Lower lobe of right lung (tissue), 2 donors: ENCODE measurements at regions not wholly inside any gene's neighbourhood (a gene's known extent, or its start where the extent isn't known, plus 50 kb on each side); places are given as distances from the start of the nearest gene placed in this dataset.

Experiments
- ATAC-seq, 2 donors: fragments of 200-7000 bp; cut with Tn5 transposase; one replicate each; pipeline ENCODE4 v1.9.1; 2020 to 2022; ENCODE audit warnings: mild to moderate bottlenecking in 2 of 2, moderate library complexity in 2 of 2
- DNase-seq: peaks from one replicate; pipeline ENCODE4 v3.0.0-alpha.2; 2020
- H3K27ac ChIP-seq: fragments of 200-600 bp; one replicate; pipeline ENCODE4 v1.8.0; 2022
- H3K27me3 ChIP-seq: fragments of 200-600 bp; one replicate; pipeline ENCODE4 v1.8.0; 2022; ENCODE audit warnings: low read depth
- H3K36me3 ChIP-seq: fragments of 200-600 bp; one replicate; pipeline ENCODE4 v1.8.0; 2022; ENCODE audit warnings: mild to moderate bottlenecking
- H3K4me1 ChIP-seq: fragments of 200-600 bp; one replicate; pipeline ENCODE4 v1.8.0; 2022
- H3K4me3 ChIP-seq: fragments of 200-600 bp; one replicate; pipeline ENCODE4 v1.8.0; 2022; ENCODE audit warnings: mild to moderate bottlenecking
- H3K9me3 ChIP-seq: fragments of 200-600 bp; one replicate; pipeline ENCODE4 v1.8.0; 2022
- intact Hi-C: fragments of 100-400 bp; cut with DNase I; formaldehyde crosslinking; loops from one replicate; pipeline ENCODE4 v1.11.0; 2022
- TF ChIP-seq, protein P1 (sequence below): fragments of 200-600 bp; IDR thresholded peaks from one replicate; pipeline ENCODE4 v1.8.0; 2022; ENCODE audit warnings: antibody characterized with exemption, mild to moderate bottlenecking
- donor health status: DM: no; HTN: yes; CAD: no; lungs with severe emphysema.

DNA sequence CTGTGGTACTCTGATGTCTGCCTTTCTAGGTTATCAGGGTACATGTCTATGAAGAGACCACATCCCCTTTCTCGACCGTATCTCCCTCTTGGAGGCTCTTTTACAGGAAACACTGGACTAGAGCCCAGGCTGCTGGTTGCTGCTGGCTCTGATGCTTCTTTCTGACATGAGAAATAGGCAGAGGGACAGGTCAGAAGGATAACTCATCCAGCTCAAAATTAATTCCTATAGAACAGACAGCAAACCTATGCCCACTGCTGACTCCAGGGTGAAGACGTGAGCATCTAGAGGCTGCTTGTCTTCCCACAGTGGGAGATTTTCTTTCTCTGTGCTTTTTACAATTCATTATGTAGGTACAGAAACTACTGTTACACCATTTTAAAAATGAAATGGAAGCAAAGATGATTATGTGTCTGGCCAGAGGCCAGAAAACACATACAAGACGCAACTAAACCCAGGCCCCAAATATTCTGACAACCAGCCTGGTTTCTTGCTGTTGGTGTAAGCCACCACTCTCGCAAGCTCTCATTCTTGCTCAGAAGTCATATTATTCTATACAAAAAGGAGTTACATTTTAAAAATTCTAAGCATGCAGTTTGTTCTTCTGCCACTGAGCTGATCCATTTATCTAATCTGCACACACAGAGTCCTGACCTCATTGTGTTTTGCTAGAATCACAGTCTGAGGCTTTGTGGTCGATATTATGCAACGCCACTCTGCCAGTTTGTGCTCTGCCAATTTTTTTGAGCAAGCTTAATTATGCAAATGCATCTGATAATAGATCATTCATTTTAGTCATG lies 424.3 kb downstream of the KIF20B start:
- no peaks in the 10 kb centered on the region for H3K36me3 ChIP-seq
- no peak overlapping the region for H3K27ac ChIP-seq
- TF ChIP-seq, protein P1, sequence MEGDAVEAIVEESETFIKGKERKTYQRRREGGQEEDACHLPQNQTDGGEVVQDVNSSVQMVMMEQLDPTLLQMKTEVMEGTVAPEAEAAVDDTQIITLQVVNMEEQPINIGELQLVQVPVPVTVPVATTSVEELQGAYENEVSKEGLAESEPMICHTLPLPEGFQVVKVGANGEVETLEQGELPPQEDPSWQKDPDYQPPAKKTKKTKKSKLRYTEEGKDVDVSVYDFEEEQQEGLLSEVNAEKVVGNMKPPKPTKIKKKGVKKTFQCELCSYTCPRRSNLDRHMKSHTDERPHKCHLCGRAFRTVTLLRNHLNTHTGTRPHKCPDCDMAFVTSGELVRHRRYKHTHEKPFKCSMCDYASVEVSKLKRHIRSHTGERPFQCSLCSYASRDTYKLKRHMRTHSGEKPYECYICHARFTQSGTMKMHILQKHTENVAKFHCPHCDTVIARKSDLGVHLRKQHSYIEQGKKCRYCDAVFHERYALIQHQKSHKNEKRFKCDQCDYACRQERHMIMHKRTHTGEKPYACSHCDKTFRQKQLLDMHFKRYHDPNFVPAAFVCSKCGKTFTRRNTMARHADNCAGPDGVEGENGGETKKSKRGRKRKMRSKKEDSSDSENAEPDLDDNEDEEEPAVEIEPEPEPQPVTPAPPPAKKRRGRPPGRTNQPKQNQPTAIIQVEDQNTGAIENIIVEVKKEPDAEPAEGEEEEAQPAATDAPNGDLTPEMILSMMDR = no peak
- no peak overlapping the region for H3K4me3 ChIP-seq
- no peaks in the 10 kb centered on the region for H3K9me3 ChIP-seq
- ATAC-seq (peak in 1 of 2 donors; percentile 9), DNase-seq (no peak)
- H3K27me3 ChIP-seq = no peaks in the 10 kb centered on the region
- H3K4me1 ChIP-seq = no peaks in the 10 kb centered on the region
- intact Hi-C loops = no loop called here

DNA sequence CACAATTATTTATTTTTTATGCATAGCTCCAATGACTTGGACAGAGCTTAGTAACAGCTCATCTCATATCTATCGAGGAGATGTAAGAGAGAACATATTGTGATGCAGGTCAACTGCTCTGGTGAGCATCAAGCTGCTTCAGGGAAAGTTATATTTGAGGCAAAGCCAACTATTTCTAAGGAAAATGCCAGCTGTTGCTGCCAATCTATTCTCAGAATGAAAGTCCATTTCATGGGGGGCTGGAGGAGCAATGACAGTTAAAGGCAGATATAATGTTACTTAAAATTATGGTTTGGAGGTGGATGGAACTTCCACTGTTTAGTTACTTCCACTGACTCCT lies 424.8 kb downstream of the KIF20B start:
- Histone ChIP-seq H3K36me3 (no peaks in the 10 kb centered on the region), H3K27ac (no peak overlapping the region), H3K4me1 (no peaks in the 10 kb centered on the region), H3K9me3 (no peaks in the 10 kb centered on the region), H3K4me3 (no peak overlapping the region), H3K27me3 (no peaks in the 10 kb centered on the region)
- no peak for DNase-seq
- TF ChIP-seq, protein P1 = no peak
- ATAC-seq = no peak
- intact Hi-C loops = no loop called here

DNA sequence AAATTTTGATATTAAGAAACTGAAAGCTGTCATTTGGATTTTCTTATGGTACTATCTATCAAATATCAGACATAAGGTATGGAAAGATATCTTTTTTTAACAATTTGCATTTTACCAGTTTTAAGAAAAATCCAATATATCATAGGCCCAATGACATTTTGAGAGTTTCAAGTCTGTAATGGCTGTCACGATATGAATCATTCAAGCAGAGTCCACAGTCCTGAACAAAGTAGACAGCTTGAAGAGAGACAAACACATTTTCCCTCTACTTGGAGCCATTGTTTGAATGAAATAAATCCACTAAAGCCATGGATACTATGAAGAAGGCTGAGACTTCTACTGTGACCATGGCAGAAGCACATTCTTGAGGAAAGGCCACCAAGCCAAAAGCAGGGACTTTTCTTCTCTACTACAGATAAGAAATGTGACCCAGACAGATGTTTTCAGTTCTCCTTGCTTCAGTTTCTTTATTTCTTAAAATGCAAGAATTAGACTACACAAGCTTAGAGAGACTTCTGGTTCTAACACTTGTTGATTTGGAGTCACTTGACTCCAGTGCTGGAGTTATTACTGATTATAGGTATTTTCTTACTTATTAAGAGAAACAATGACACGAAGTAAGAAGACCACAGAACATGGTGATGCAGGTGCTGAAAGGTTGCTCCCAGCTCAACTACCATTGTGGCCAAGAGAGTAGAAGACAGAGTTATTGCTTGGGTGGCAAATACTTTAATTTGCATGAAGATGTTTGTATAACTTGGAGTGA lies 429.1 kb downstream of the KIF20B start:
- no peak overlapping the region for H3K27ac ChIP-seq
- H3K4me1 ChIP-seq = no peaks in the 10 kb centered on the region
- H3K9me3 ChIP-seq = peaks cover 5% of the 10 kb centered on the region
- no peaks in the 10 kb centered on the region for H3K36me3 ChIP-seq
- DNase-seq = no peak
- intact Hi-C loops = no loop called here
- H3K4me3 ChIP-seq = no peak overlapping the region
- no peak for ATAC-seq
- H3K27me3 ChIP-seq = no peaks in the 10 kb centered on the region
- TF ChIP-seq, protein P1 = no peak

DNA sequence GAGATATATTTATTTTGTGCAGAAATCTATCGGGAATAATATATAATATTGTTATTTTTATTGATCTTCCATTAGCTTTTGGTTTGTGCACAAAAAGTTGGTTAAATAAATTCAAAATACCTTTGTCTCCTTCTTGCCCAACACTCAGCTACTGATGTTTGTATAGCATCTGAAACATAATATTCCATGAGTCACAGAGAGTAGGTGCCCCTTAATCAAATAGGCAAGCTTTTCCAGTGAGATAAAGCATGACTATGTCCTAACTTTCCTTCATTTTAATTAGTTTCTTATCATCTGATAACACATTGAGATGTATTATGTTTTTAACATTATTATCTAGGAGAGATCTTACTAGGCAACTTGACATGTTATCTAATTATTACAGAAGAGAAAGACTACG lies 432.2 kb downstream of the KIF20B start:
- Histone ChIP-seq H3K9me3 (peaks cover 31% of the 10 kb centered on the region), H3K27me3 (no peaks in the 10 kb centered on the region), H3K4me3 (no peak overlapping the region), H3K27ac (no peak overlapping the region), H3K4me1 (no peaks in the 10 kb centered on the region), H3K36me3 (no peaks in the 10 kb centered on the region)
- intact Hi-C loops = no loop called here
- TF ChIP-seq, protein P1 = no peak
- DNase-seq (no peak), ATAC-seq (no peak)

DNA sequence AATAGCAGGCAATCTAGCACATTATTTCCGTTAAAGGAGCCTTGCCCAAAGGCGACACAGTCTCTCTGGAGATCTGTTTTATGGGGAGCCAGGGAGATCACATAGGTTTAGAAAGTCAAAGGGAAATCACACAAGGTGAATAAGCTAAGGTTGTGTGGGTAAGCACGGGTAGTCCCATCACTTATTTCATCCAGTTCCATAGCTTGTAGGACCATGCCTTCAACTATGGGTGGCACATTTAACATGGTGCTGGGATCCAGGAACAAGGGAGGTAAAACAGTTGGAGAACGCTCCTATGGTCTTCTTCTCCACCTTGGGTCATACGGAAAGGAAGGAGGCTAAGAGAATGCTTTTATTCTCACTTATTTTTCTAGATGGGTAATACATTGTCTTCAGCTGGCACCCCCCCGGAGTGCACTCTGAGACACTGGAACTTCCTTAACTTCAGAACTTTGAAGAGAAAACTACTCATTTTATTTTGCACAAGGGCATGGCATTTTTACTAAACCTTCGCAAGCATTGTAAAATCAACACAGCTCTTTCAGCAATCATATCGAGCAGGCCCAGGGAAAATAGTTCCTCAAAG lies 435.4 kb downstream of the KIF20B start:
- peaks cover 36% of the 10 kb centered on the region for H3K9me3 ChIP-seq
- no peak overlapping the region for H3K27ac ChIP-seq
- H3K27me3 ChIP-seq = no peaks in the 10 kb centered on the region
- intact Hi-C loops = no loop called here
- no peaks in the 10 kb centered on the region for H3K4me1 ChIP-seq
- TF ChIP-seq, protein P1 = no peak
- DNase-seq = no peak
- ATAC-seq = no peak
- H3K36me3 ChIP-seq = no peaks in the 10 kb centered on the region
- no peak overlapping the region for H3K4me3 ChIP-seq
